Loucy (cell line): ENCODE measurements at regions not wholly inside any gene's neighbourhood (a gene's known extent, or its start where the extent isn't known, plus 50 kb on each side); places are given as distances from the start of the nearest gene placed in this dataset.

Experiments used
- EZH2phosphoT487 ChIP-seq: fragments of 200-600 bp; IDR thresholded peaks from 2 replicates; pipeline ENCODE4 v1.6.1; 2018; ENCODE audit warnings: antibody characterized with exemption, mild to moderate bottlenecking, moderate library complexity, borderline replicate concordance
- TF ChIP-seq, protein P1 (sequence below): fragments of 200-600 bp; sonication (generic); conservative IDR thresholded peaks from 2 replicates; pipeline ENCODE4 v1.5.1; 2014; ENCODE audit warnings: mild to moderate bottlenecking, antibody characterized with exemption, low read length

DNA sequence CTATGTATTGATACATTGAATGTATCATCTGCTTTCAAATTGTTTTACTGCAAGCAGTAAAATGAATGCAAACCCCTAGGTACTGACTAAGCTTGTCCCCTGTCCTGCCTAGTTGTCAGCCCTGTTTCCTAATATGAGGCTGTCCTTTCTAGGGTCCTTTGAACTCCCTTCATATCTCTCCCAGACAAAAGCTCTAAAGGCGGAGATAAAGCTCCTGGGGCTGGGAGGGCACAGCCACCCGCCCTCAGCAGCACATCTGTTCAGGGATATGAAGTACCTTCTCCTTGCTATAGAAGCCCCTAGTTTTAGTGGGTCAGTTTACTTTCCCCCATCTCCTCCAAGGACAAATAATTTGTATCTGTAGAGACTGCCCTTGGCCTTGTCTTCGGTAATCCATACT is 93.1 kb upstream of the ETS2 start:
- TF ChIP-seq, protein P1, sequence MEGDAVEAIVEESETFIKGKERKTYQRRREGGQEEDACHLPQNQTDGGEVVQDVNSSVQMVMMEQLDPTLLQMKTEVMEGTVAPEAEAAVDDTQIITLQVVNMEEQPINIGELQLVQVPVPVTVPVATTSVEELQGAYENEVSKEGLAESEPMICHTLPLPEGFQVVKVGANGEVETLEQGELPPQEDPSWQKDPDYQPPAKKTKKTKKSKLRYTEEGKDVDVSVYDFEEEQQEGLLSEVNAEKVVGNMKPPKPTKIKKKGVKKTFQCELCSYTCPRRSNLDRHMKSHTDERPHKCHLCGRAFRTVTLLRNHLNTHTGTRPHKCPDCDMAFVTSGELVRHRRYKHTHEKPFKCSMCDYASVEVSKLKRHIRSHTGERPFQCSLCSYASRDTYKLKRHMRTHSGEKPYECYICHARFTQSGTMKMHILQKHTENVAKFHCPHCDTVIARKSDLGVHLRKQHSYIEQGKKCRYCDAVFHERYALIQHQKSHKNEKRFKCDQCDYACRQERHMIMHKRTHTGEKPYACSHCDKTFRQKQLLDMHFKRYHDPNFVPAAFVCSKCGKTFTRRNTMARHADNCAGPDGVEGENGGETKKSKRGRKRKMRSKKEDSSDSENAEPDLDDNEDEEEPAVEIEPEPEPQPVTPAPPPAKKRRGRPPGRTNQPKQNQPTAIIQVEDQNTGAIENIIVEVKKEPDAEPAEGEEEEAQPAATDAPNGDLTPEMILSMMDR = no peak
- TF ChIP-seq EZH2phosphoT487 = no peak
